ENCODE measurements at regions not wholly inside any gene's neighbourhood (a gene's known extent, or its start where the extent isn't known, plus 50 kb on each side); places are given as distances from the start of the nearest gene placed in this dataset.

DNA sequence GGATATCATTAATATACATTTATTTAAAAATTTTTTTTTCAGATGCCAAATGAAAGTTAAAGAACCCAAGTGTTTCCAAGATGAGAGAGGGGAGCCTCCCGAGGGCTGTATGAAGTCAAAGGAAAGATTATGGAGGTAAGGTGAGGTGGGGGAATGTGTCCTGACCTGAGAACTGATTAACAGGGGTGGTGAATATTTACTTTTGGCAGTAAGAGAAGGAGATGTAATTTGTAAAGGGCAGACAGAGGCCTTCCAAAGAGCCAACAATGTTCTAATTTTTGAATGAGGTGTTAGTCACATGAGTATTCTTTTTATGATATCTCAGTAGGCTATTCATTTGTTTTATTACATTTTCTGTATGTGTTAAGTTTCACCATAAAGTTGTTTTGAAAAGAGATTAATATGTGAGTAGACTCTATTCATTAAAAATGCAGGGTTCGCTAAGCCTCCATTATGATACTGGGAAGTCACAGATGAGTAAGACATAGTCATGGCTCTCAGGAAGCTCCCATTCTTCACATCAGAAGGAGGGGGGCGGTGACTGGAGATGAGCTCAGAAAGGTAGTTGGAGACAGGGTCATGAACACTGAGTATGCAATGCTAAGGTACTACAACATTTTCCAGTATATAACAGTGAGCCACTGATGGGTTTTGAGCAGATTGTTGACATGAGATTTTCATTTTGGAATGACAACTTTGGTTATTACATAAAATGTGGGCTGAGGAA is 62.4 kb upstream of the TNFSF18 start:
- H3K4me3 ChIP-seq (ENCODE audit: low read length, poor library complexity, severe bottlenecking) = no peak overlapping the region
- H3K4me2 ChIP-seq (ENCODE audit: low read depth, low read length, poor library complexity, severe bottlenecking) = no peak overlapping the region
- H3K36me3 ChIP-seq (ENCODE audit: insufficient read depth, low read length) = no peaks in the 10 kb centered on the region
- no peaks in the 10 kb centered on the region for H4K20me1 ChIP-seq (ENCODE audit: insufficient read depth, low read length, poor library complexity, severe bottlenecking)
- H3F3A ChIP-seq (ENCODE audit: low read depth) = no peaks in the 10 kb centered on the region
- no peaks in the 10 kb centered on the region for H3K79me2 ChIP-seq (ENCODE audit: insufficient read depth, low read length)
- H3K9me2 ChIP-seq (replicated peaks; ENCODE audit: low read depth, low read length) = no peaks in the 10 kb centered on the region
- H2AFZ ChIP-seq (ENCODE audit: low read length) = no peak overlapping the region
- no peaks in the 10 kb centered on the region for H3K4me1 ChIP-seq (ENCODE audit: insufficient read depth, low read length, poor library complexity, severe bottlenecking)
- H3K9me3 ChIP-seq (ENCODE audit: insufficient read depth, low read depth, low read length) = peaks cover 8% of the 10 kb centered on the region
- no peak for TF ChIP-seq CTCF (conservative IDR thresholded peaks at IDR 0.05; ENCODE audit: low read length)
- TF ChIP-seq EZH2phosphoT487 (IDR thresholded peaks at IDR 0.05; ENCODE audit: borderline replicate concordance) = no peak
- H3K27me3 ChIP-seq (ENCODE audit: insufficient read depth, low read length, poor library complexity, severe bottlenecking) = no peaks in the 10 kb centered on the region
- H3K9ac ChIP-seq (ENCODE audit: low read depth, low read length, poor library complexity, severe bottlenecking) = no peak overlapping the region

GRCh38 chr1:173112129-173112528 is 61.4 kb upstream of the TNFSF18 start:
- no peak overlapping the region for H3K9ac ChIP-seq (ENCODE audit: low read depth, low read length, poor library complexity, severe bottlenecking)
- no peaks in the 10 kb centered on the region for H3F3A ChIP-seq (ENCODE audit: low read depth)
- no peaks in the 10 kb centered on the region for H3K9me2 ChIP-seq (replicated peaks; ENCODE audit: low read depth, low read length)
- H3K4me3 ChIP-seq (ENCODE audit: low read length, poor library complexity, severe bottlenecking) = no peak overlapping the region
- H3K79me2 ChIP-seq (ENCODE audit: insufficient read depth, low read length) = no peaks in the 10 kb centered on the region
- H3K4me1 ChIP-seq (ENCODE audit: insufficient read depth, low read length, poor library complexity, severe bottlenecking) = no peaks in the 10 kb centered on the region
- H3K4me2 ChIP-seq (ENCODE audit: low read depth, low read length, poor library complexity, severe bottlenecking) = no peak overlapping the region
- H4K20me1 ChIP-seq (ENCODE audit: insufficient read depth, low read length, poor library complexity, severe bottlenecking) = no peaks in the 10 kb centered on the region
- no peak overlapping the region for H2AFZ ChIP-seq (ENCODE audit: low read length)
- no peak for TF ChIP-seq CTCF (conservative IDR thresholded peaks at IDR 0.05; ENCODE audit: low read length)
- TF ChIP-seq EZH2phosphoT487 (IDR thresholded peaks at IDR 0.05; ENCODE audit: borderline replicate concordance) = no peak
- peaks cover 18% of the 10 kb centered on the region for H3K9me3 ChIP-seq (ENCODE audit: insufficient read depth, low read depth, low read length)
- H3K27me3 ChIP-seq (ENCODE audit: insufficient read depth, low read length, poor library complexity, severe bottlenecking) = no peaks in the 10 kb centered on the region
- no peaks in the 10 kb centered on the region for H3K36me3 ChIP-seq (ENCODE audit: insufficient read depth, low read length)

DNA sequence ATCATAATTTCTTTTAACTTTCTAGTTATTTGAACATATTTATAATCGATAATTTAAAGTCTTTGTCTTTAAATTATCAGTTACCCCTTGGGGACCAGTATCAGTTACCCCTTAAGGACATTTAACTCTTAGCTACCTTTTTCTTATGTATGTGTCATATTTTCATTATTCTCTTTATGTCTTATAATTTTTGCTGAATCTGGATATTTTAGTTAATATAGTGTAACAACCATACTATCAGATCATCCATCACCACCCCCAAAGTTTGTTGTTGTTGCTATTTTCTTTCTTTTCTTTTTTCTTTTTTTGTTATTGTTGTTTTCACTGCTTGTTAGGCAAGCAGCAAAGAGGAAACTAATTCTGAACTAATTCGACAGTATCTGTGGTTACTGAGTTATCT is 57.0 kb upstream of the TNFSF18 start:
- Histone ChIP-seq H3K4me2 (ENCODE audit: low read depth, low read length, poor library complexity, severe bottlenecking) (no peak overlapping the region), H3K36me3 (ENCODE audit: insufficient read depth, low read length) (no peaks in the 10 kb centered on the region), H3K4me1 (ENCODE audit: insufficient read depth, low read length, poor library complexity, severe bottlenecking) (no peaks in the 10 kb centered on the region), H3F3A (ENCODE audit: low read depth) (no peaks in the 10 kb centered on the region), H3K4me3 (ENCODE audit: low read length, poor library complexity, severe bottlenecking) (no peak overlapping the region), H4K20me1 (ENCODE audit: insufficient read depth, low read length, poor library complexity, severe bottlenecking) (no peaks in the 10 kb centered on the region), H3K79me2 (ENCODE audit: insufficient read depth, low read length) (no peaks in the 10 kb centered on the region), H3K9me3 (ENCODE audit: insufficient read depth, low read depth, low read length) (peaks cover 22% of the 10 kb centered on the region), H3K9me2 (replicated peaks; ENCODE audit: low read depth, low read length) (no peaks in the 10 kb centered on the region), H3K9ac (ENCODE audit: low read depth, low read length, poor library complexity, severe bottlenecking) (no peak overlapping the region), H3K27me3 (ENCODE audit: insufficient read depth, low read length, poor library complexity, severe bottlenecking) (no peaks in the 10 kb centered on the region), H2AFZ (ENCODE audit: low read length) (no peak overlapping the region)
- TF ChIP-seq CTCF (conservative IDR thresholded peaks at IDR 0.05; ENCODE audit: low read length) (no peak), EZH2phosphoT487 (IDR thresholded peaks at IDR 0.05; ENCODE audit: borderline replicate concordance) (no peak)

Measured in Loucy (cell line).